ENCODE measurements at regions not wholly inside any gene's neighbourhood (a gene's known extent, or its start where the extent isn't known, plus 50 kb on each side); places are given as distances from the start of the nearest gene placed in this dataset.

DNA sequence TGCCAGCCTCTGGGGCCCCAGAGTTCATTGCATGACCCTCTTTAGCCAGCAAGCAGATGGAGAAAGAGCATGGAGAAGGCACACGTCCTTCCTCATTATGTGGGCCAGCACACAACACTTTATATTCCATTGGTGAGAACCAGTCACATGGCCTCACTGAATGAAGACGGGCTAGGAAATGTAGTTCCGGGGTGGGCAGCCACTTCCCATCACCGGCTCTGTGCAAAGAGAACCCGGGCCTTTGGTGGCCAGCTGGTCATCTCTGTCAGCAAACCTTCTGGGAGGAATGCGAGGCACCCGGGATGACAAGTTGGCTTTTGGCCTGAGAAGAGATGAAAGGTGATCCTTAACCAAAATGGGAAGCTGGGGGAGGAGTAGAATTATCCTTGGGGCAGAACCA, 90.2 kb upstream of the VGLL4 start:
- Histone ChIP-seq H3K9ac (ENCODE audit: control insufficient read depth, extremely low read depth, insufficient read depth, low read length) (no peak overlapping the region), H3K4me1 (ENCODE audit: control insufficient read depth, extremely low read depth, insufficient read depth, low read length) (no peaks in the 10 kb centered on the region), H3K79me2 (ENCODE audit: control insufficient read depth, insufficient read depth, low read length) (no peaks in the 10 kb centered on the region), H3K4me2 (ENCODE audit: control insufficient read depth, extremely low read depth, insufficient read depth, low read depth, low read length) (no peak overlapping the region), H3K27ac (ENCODE audit: control insufficient read depth, insufficient read depth, low read length) (no peak overlapping the region), H3K9me1 (ENCODE audit: control insufficient read depth, extremely low read depth, insufficient read depth, low read length) (no peaks in the 10 kb centered on the region), H2AFZ (ENCODE audit: control insufficient read depth, low read length) (no peak overlapping the region), H4K20me1 (ENCODE audit: control insufficient read depth, extremely low read depth, insufficient read depth, low read length) (no peaks in the 10 kb centered on the region), H3K4me3 (ENCODE audit: control insufficient read depth in 2 of 3, extremely low read depth in 1 of 3, insufficient read depth in 2 of 3, low read depth in 1 of 3, low read length in 3 of 3) (no peak overlapping the region), H3K9me3 (ENCODE audit: control insufficient read depth, low read depth, low read length) (no peaks in the 10 kb centered on the region), H3K27me3 (ENCODE audit: control insufficient read depth, extremely low read depth, insufficient read depth, low read length) (no peaks in the 10 kb centered on the region), H3K36me3 (ENCODE audit: control insufficient read depth in 2 of 2, extremely low read depth in 1 of 2, insufficient read depth in 2 of 2, low read length in 2 of 2) (no peaks in the 10 kb centered on the region)
- DNase-seq (ENCODE audit: low read depth, low spot score) = no peak
- FAIRE-seq = no peak
- dilution Hi-C loops (cut with MboI; ENCODE audit: extremely low pct_ligation_motif_present, low sequenced_read_pairs) = no loop called here
- TF ChIP-seq, protein P1, sequence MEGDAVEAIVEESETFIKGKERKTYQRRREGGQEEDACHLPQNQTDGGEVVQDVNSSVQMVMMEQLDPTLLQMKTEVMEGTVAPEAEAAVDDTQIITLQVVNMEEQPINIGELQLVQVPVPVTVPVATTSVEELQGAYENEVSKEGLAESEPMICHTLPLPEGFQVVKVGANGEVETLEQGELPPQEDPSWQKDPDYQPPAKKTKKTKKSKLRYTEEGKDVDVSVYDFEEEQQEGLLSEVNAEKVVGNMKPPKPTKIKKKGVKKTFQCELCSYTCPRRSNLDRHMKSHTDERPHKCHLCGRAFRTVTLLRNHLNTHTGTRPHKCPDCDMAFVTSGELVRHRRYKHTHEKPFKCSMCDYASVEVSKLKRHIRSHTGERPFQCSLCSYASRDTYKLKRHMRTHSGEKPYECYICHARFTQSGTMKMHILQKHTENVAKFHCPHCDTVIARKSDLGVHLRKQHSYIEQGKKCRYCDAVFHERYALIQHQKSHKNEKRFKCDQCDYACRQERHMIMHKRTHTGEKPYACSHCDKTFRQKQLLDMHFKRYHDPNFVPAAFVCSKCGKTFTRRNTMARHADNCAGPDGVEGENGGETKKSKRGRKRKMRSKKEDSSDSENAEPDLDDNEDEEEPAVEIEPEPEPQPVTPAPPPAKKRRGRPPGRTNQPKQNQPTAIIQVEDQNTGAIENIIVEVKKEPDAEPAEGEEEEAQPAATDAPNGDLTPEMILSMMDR (optimal IDR thresholded peaks at IDR 0.05 in 1 of 3, IDR thresholded peaks at IDR 0.05 in 1 of 3, conservative IDR thresholded peaks at IDR 0.05 in 1 of 3; ENCODE audit: extremely low read depth in 1 of 3, insufficient read depth in 2 of 3, low read length in 3 of 3) = no peak
- TF ChIP-seq EZH2 (IDR thresholded peaks at IDR 0.05; ENCODE audit: low read length) = no peak

DNA sequence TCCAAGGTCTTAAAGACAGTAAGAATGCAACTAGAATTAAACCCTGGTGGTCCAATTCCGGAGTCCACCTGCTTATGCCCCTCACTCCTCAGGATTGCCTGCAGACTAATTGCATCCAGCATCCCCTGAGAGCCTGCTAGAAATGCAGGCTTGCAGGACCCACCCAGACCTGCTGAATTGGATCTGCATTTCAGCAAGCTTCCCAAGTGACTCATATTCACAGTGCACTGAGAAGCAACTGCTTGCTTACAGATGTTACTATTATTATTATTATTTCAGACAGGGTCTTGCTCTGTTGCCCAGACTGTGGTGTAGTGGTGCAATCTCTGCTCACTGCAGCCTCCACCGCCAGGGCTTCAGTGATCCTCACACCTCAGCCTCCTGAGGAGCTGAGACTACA, 83.5 kb upstream of the VGLL4 start:
- Histone ChIP-seq H3K4me2 (ENCODE audit: control insufficient read depth, extremely low read depth, insufficient read depth, low read depth, low read length) (no peak overlapping the region), H3K9me1 (ENCODE audit: control insufficient read depth, extremely low read depth, insufficient read depth, low read length) (no peaks in the 10 kb centered on the region), H3K4me3 (ENCODE audit: control insufficient read depth in 2 of 3, extremely low read depth in 1 of 3, insufficient read depth in 2 of 3, low read depth in 1 of 3, low read length in 3 of 3) (no peak overlapping the region), H3K79me2 (ENCODE audit: control insufficient read depth, insufficient read depth, low read length) (no peaks in the 10 kb centered on the region), H3K27me3 (ENCODE audit: control insufficient read depth, extremely low read depth, insufficient read depth, low read length) (peaks cover 9% of the 10 kb centered on the region), H3K27ac (ENCODE audit: control insufficient read depth, insufficient read depth, low read length) (no peak overlapping the region), H3K9ac (ENCODE audit: control insufficient read depth, extremely low read depth, insufficient read depth, low read length) (no peak overlapping the region), H3K4me1 (ENCODE audit: control insufficient read depth, extremely low read depth, insufficient read depth, low read length) (no peaks in the 10 kb centered on the region), H3K36me3 (ENCODE audit: control insufficient read depth in 2 of 2, extremely low read depth in 1 of 2, insufficient read depth in 2 of 2, low read length in 2 of 2) (no peaks in the 10 kb centered on the region), H2AFZ (ENCODE audit: control insufficient read depth, low read length) (no peak overlapping the region), H3K9me3 (ENCODE audit: control insufficient read depth, low read depth, low read length) (no peaks in the 10 kb centered on the region), H4K20me1 (ENCODE audit: control insufficient read depth, extremely low read depth, insufficient read depth, low read length) (no peaks in the 10 kb centered on the region)
- no peak for DNase-seq (ENCODE audit: low read depth, low spot score)
- FAIRE-seq = no peak
- dilution Hi-C loops (cut with MboI; ENCODE audit: extremely low pct_ligation_motif_present, low sequenced_read_pairs) = no loop called here
- TF ChIP-seq EZH2 (IDR thresholded peaks at IDR 0.05; ENCODE audit: low read length) = no peak
- TF ChIP-seq, protein P1 (optimal IDR thresholded peaks at IDR 0.05 in 1 of 3, IDR thresholded peaks at IDR 0.05 in 1 of 3, conservative IDR thresholded peaks at IDR 0.05 in 1 of 3; ENCODE audit: extremely low read depth in 1 of 3, insufficient read depth in 2 of 3, low read length in 3 of 3) = no peak

Measured in keratinocyte (primary cell).